ENCODE measurements at regions not wholly inside any gene's neighbourhood (a gene's known extent, or its start where the extent isn't known, plus 50 kb on each side); places are given as distances from the start of the nearest gene placed in this dataset.

- TF ChIP-seq CTCF (IDR thresholded peaks at IDR 0.05) = no peak
- no peak for TF ChIP-seq POLR2AphosphoS5 (IDR thresholded peaks at IDR 0.05)
- TF ChIP-seq POLR2A (IDR thresholded peaks at IDR 0.05) = no peak
Measured at GRCh38 chr7:34501156-34501555, 156.9 kb upstream of the NPSR1 start.

All from transverse colon (tissue), 4 donors.